Thoracic aorta (tissue), 2 donors: ENCODE measurements at regions not wholly inside any gene's neighbourhood (a gene's known extent, or its start where the extent isn't known, plus 50 kb on each side); places are given as distances from the start of the nearest gene placed in this dataset.

Experiments used
- ATAC-seq: fragments of 150-250 bp; one replicate; pipeline ENCODE4 v1.8.0; 2017; ENCODE audit warnings: low read depth; ENCODE audit not compliant: insufficient number of reproducible peaks, low FRiP score
- DNase-seq: peaks from one replicate; pipeline ENCODE4 v3.0.0-alpha.2; 2020; ENCODE audit warnings: low spot score
- H3K27ac ChIP-seq, 2 donors: fragments of 200-600 bp; sonication (generic); 1 replicate in 1 of 2; 2 replicates in 1 of 2; pipeline ENCODE4 v1.5.1; 2016; ENCODE audit warnings: mild to moderate bottlenecking in 2 of 2, moderate library complexity in 2 of 2
- H3K27me3 ChIP-seq: fragments of 200-600 bp; sonication (generic); replicated peaks from 2 replicates; pipeline ENCODE4 v1.6.0; 2016; ENCODE audit warnings: mild to moderate bottlenecking; ENCODE audit not compliant: insufficient read depth
- H3K36me3 ChIP-seq: fragments of 200-600 bp; sonication (generic); one replicate; pipeline ENCODE4 v1.5.1; 2016
- H3K4me1 ChIP-seq, 2 donors: fragments of 200-600 bp; sonication (generic); 1 replicate in 1 of 2; 2 replicates in 1 of 2; pipeline versions ENCODE4 v1.5.1 to v1.6.0; 2016; ENCODE audit warnings: low read depth in 2 of 2, mild to moderate bottlenecking in 1 of 2; ENCODE audit not compliant: control insufficient read depth in 1 of 2
- H3K4me3 ChIP-seq: fragments of 200-600 bp; sonication (generic); 2 replicates; pipeline ENCODE4 v1.5.1; 2016; ENCODE audit warnings: mild to moderate bottlenecking
- H3K9me3 ChIP-seq: fragments of 200-600 bp; sonication (generic); 2 replicates; pipeline ENCODE4 v1.5.1; 2016
- TF ChIP-seq, protein P1 (sequence below): fragments of 200-600 bp; sonication (generic); IDR thresholded peaks from one replicate; pipeline ENCODE4 v1.5.1; 2019; ENCODE audit warnings: antibody characterized with exemption

DNA sequence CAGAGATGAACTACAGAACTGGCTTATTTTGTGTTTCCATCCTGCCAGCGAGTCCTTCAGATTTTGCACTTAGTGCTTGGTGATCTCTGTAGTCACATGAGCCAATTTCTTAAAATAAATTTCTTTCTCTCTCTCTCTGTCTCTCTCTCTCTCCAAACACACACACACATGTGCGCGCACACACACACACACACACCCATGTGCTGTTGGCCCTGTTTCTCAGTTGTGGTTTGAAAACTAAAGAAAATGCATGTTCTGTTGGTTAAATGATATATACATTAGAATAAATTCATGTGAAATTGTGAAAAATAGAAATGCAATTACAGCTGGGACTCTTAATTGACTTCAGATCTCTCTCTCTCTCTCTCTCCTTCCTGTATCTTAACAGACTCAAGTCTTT, 399.3 kb downstream of the FAT4 start:
- Histone ChIP-seq H3K4me3 (no peak overlapping the region), H3K27ac (no peak overlapping the region), H3K9me3 (no peaks in the 10 kb centered on the region), H3K36me3 (no peaks in the 10 kb centered on the region), H3K4me1 (no peaks in the 10 kb centered on the region), H3K27me3 (no peaks in the 10 kb centered on the region)
- no peak for ATAC-seq
- TF ChIP-seq, protein P1, sequence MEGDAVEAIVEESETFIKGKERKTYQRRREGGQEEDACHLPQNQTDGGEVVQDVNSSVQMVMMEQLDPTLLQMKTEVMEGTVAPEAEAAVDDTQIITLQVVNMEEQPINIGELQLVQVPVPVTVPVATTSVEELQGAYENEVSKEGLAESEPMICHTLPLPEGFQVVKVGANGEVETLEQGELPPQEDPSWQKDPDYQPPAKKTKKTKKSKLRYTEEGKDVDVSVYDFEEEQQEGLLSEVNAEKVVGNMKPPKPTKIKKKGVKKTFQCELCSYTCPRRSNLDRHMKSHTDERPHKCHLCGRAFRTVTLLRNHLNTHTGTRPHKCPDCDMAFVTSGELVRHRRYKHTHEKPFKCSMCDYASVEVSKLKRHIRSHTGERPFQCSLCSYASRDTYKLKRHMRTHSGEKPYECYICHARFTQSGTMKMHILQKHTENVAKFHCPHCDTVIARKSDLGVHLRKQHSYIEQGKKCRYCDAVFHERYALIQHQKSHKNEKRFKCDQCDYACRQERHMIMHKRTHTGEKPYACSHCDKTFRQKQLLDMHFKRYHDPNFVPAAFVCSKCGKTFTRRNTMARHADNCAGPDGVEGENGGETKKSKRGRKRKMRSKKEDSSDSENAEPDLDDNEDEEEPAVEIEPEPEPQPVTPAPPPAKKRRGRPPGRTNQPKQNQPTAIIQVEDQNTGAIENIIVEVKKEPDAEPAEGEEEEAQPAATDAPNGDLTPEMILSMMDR, result no peak
- DNase-seq, result no peak

DNA sequence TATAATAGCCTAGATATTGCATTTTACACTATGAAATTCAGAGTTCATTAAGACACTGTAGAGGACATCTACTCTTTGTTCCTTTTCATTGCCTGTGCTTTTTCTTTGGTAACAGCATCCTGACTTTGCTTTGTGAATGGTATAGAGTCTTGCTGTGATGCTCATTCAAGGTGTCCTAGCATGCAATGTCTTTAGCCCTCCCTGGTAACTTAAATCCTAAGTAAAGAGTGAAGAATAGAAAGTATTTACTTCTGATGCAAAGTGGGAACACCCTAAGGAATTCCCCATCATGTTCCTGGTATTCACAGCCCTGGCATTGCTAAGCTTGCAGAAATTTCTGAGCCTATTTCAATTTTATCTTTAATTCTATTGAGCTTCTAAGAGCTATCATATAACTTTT, 400.1 kb downstream of the FAT4 start:
- Histone ChIP-seq H3K4me1 (no peaks in the 10 kb centered on the region), H3K4me3 (no peak overlapping the region), H3K36me3 (no peaks in the 10 kb centered on the region), H3K9me3 (no peaks in the 10 kb centered on the region), H3K27ac (no peak overlapping the region), H3K27me3 (no peaks in the 10 kb centered on the region)
- DNase-seq (no peak), ATAC-seq (no peak)
- TF ChIP-seq, protein P1, result no peak

DNA sequence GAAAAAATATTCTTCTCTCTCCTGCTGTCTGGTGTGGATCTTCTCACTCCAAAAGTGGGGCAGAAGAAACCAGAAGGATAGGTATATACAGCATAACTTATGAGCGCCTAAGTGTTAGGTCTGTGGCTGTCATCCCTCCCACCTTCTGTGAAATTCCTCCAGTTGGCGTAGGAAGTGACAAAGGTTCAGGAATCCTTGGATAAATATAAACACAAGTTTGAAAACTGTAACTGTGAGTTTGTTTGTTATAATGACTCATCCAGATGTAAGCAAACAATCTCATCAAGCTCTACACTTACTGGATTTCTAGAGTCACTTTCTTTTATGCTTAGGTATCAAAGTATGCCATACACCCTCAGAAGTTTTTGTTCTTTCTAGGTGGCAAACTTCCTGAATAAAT, 405.2 kb downstream of the FAT4 start:
- Histone ChIP-seq H3K4me3 (no peak overlapping the region), H3K27me3 (no peaks in the 10 kb centered on the region), H3K36me3 (no peaks in the 10 kb centered on the region), H3K4me1 (no peaks in the 10 kb centered on the region), H3K27ac (no peak overlapping the region), H3K9me3 (no peaks in the 10 kb centered on the region)
- DNase-seq, result no peak
- TF ChIP-seq, protein P1, result no peak
- no peak for ATAC-seq

DNA sequence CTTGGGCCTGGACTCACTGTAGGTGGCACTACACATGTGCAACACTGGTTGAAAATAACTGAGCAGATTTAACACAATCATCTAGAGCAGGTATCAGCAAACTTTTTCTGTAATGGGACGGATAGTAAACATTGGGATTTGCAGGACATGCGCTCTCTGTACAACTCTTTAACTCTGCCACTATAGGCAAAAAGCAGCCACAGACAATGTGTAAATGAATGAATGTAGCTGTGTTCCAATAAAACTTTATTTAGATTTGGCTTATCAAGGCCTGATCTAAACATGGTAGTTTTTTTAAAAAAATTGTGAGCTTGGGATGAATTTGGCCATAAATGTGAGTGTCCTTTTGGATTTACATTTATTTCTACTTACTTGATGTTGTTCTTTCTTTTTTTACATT, 407.3 kb downstream of the FAT4 start:
- H3K4me1 ChIP-seq, result no peaks in the 10 kb centered on the region

DNA sequence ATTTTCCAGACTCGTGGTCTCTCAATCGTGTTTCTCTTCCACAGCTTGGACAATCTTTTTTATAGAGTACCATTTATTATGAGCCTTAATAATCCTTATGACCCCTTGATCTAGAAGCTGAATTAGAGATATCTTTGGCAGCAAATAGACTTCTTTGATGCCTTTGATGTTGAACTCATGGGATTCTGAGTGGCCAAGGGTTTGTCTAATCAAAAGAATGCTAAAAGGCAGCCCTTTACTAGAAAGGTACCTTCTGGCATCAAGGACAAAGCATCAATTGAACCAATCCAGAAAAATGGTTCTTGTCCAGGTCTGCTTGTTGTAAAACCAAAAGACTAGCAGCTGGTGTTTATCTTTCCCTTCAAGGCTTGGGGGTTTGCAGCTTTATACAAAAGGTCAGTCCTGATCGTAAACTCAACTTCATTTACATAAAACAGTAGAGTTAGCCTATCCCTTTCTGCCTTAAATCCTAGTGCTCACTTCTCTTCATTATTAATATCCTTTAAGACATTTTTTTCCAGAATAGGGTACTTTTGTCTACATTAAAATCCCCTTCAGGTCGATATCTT, 411.3 kb downstream of the FAT4 start:
- no peaks in the 10 kb centered on the region for H3K4me1 ChIP-seq
- no peaks in the 10 kb centered on the region for H3K27me3 ChIP-seq
- no peak for ATAC-seq
- no peaks in the 10 kb centered on the region for H3K9me3 ChIP-seq
- TF ChIP-seq, protein P1, result no peak
- no peak overlapping the region for H3K27ac ChIP-seq
- no peak overlapping the region for H3K4me3 ChIP-seq
- no peak for DNase-seq
- H3K36me3 ChIP-seq, result no peaks in the 10 kb centered on the region

More for the DNA sequence above, 407.3 kb downstream of the FAT4 start:
- TF ChIP-seq, protein P1, result no peak
- Histone ChIP-seq H3K27ac (no peak overlapping the region), H3K36me3 (no peaks in the 10 kb centered on the region), H3K9me3 (no peaks in the 10 kb centered on the region), H3K27me3 (no peaks in the 10 kb centered on the region), H3K4me3 (no peak overlapping the region)
- no peak for DNase-seq
- no peak for ATAC-seq
